Stimulated activated CD4-positive, alpha-beta T cell treated with anti-CD3 and anti-CD28 coated beads, Interleukin-15, amount 100 ng/mL, for 1 hour (primary cell): ENCODE measurements at regions not wholly inside any gene's neighbourhood (a gene's known extent, or its start where the extent isn't known, plus 50 kb on each side); places are given as distances from the start of the nearest gene placed in this dataset.

ENCODE experiments used
- DNase-seq, 2 donors: peaks; one replicate each; pipeline ENCODE4 v3.0.0-alpha.2; 2020; ENCODE audit warnings: low read depth in 1 of 2, low spot score in 1 of 2

- no peak for DNase-seq
These were observed 1069.5 kb downstream of the DIAPH3 start for GRCh38 chr13:59094181-59094580.

DNA sequence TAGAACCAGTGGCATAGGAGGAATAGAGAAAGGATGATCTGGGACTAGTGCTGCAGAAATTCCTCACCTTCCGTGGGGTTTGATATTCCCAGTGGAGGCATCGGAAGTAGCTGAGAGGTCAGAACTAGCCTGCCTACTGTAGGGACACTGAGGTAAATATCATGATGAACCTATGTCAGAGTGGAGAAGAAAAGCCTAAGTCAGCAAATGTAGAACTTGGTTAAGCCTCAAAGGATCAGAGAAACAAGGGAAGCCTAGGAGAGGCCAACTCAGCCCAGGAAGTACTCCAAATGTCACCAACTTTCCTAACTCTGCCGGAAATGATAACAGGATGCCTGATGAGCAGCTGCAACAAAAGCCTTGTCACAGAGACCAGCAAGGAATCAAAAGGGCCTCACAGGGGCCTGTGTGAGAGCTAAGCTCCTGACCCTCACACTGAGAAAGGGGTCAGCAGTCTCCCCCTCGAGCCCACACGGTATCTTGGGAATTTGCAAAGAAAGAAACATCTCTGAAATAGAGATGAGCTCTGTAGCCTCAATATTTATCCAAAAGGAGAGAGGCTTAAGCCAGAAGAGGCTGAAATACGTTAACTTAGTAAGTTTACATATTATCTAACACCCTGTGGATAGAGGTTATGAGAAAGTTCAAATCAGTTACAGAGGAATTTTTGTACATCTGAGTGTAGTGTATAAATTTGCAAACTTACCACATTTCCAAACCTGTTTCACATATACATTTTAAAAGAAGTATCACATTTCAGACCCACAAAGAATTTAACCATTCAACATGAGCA lies 1064.3 kb downstream of the DIAPH3 start:
- DNase-seq: no peak

DNA sequence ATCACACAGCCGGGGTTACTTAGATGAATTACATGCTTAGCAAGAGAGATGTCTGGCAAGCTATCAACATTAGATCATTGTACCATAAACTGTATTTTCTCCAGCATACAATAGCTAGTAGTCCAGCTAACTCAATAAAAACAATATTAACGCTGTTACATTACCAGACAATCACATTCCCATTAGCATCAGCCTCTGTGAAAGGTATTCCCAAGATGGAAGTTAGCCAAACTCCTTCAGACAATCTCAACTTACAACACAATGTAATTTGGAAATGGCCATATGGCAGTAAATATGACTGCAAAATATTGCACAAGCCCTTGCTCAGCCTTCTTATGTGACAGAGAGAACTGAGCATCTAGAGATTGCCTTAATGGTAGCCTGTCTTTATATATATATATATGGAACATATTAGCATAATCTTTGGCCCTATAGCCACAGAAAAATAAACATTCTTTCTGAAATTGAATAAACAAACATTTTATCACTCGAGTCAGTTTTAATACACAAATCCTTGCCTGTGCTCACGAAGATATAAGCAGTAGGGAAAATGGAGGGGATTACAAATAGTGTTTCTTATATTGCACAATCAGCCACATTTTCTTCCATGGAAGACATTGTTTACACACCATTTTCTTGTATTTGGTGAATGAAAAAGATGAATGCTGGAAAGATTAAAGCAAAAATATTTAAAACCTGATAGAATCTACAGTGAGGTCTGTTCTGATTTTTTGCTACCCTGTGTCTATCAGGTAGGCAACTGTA lies 1060.5 kb downstream of the DIAPH3 start:
- DNase-seq: no peak

GRCh38 chr13:59111751-59112171 lies 1052.0 kb downstream of the DIAPH3 start:
- no peak for DNase-seq

- no peak for DNase-seq
These were observed 1051.5 kb downstream of the DIAPH3 start for GRCh38 chr13:59112221-59112718.

DNA sequence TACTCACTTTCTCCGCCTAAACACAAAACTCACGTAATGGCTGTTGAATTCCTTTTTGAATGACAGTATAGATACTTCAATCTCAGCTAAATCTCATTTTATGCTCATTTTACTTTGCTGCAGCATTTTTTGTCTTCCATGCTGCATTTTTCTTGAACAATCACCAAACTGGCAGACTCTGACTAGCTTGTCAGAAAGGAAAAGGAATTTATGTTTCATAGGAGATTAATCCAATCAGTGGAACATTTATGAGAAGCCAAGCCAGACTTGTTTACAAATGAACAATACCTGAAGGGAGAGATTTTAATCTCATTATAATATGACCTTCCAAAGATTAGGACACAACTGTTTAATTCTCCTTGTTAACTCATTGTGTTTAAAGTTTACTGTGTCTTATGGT lies 1044.3 kb downstream of the DIAPH3 start:
- no peak for DNase-seq

GRCh38 chr13:59120297-59120843 lies 1043.4 kb downstream of the DIAPH3 start:
- DNase-seq: no peak

- DNase-seq: no peak
These were observed 1042.2 kb downstream of the DIAPH3 start for GRCh38 chr13:59121507-59121906.

DNA sequence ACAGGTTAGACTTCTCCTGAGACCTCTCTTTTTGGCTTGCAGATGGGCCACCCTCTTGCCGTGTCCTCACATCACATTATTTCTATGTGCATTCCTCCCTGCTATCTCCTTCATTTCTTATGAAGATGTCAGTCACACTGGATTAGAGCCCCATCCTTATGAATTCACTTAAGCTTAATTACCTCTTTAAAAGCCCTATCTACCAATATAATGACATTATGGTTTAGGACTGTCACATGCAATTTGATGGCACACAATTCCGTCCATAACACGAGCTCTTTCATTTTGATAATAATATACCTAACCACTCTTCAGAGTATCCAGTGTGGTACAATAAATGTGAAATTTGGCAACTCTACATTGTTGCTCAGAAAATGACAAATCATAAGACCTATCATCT lies 1037.3 kb downstream of the DIAPH3 start:
- DNase-seq: no peak

DNA sequence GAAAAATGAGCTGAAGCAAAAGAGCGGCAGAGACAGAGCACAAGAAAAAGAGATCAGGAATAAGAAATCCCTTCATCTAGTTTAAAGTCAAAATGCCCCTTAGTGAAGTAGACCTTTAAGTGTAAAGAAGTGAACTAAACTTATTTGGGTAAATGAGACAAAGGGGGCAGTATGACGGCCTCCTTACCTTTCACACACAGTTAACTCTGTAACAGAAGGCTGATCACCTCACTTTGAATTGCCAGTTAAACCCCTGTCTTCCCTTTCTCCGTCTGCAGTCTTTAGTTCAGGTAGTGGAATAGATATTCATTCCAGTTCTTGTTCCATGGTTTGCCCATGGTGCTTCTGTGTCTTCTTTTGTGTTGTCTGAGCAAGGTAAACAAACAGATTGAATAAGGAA lies 1029.8 kb downstream of the DIAPH3 start:
- DNase-seq: no peak

GRCh38 chr13:59144700-59145099 lies 1019.0 kb downstream of the DIAPH3 start:
- DNase-seq: no peak

DNA sequence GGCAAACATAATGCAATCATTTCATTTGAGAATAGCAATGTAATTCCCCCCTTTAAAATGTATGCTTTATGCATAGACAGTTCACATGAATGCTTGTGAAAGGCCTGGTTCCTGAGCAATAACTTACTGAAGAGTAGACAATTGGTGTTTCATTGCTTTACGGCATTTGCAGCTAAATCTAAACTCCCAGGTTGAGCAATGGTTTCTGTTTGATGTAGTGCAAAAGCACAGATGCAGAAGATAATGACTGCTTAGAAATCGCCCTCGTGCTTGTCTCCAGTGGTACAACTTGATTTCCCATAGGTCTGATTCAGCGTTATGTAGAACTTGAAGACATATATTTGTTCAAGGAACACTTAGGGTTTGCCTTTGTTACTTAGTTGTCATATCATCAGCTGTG lies 1018.3 kb downstream of the DIAPH3 start:
- no peak for DNase-seq

DNA sequence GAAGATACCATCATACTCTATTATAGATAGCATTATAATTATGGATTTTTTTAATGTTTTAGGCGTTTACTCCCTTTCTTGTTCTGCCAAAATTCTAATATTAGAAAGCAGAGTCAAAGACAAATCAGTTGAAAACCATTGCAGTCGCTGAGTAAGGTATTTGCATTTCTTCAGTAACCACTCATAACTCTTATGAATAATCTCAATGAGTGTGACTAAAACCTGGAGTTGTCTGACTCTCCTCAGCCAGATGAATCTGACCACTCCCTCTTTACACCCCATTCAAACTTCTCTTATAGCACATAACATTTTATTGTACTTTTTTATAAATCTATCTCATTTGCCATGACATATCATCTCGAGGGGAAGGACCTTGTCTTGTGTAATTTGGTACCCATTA lies 1006.5 kb downstream of the DIAPH3 start:
- no peak for DNase-seq

DNA sequence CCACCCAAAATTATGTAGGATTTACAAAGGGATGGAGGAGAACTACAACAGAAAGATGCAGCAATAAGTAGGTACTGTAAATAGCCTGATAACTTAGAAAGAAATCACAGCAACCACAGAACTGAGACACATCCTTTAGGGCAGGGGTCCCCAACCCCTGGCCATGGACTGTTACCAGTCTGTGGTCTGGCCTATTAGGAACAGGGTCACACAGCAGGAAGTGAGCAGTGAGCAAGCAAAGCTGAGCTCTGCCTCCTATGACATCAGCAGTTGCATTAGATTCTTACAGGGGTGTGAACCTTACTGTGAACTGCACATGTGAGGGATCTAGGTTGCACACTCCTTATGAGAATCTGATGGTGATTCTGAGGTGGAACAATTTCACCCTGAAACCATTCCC lies 997.6 kb downstream of the DIAPH3 start:
- DNase-seq: no peak

GRCh38 chr13:59172076-59172475 lies 991.7 kb downstream of the DIAPH3 start:
- DNase-seq: no peak

GRCh38 chr13:59176775-59177174 lies 987.0 kb downstream of the DIAPH3 start:
- no peak for DNase-seq

DNA sequence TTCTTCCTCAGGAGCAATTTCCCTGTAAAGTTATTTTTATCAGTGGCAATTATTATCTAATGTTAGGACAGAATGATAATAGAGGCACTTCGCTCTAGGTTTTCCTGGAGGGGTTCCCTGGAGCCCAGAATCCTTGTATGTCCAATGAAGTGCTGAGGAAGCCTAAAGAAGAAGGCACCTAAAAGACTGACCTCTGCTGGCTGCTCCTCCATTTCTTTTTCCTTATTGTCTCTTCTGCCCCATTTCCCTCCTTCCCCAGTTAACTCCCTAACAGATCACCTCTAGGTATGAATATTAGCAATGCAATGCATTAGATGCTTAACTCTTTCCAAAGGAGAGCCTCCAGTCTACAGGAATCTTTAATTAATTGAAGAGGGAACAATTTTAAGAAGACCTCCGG lies 985.4 kb downstream of the DIAPH3 start:
- no peak for DNase-seq

DNA sequence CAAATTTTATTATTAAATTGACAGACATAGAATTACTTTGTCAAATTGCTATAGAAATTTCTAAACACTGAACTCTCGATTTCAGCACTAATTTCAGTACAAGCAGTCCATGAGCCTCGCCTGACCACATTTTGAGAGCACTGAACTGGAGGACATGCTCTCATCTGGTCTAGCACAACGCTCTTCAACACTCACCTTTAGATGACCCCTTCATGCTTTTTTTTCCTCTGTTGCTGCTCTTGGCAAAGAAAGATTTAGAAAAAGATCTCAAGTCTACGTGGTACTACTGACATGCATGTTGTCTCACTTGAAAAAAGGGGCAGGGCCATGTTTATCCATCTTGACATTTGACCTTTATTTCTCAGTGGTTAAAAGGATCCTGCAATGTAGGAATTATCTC lies 981.5 kb downstream of the DIAPH3 start:
- DNase-seq: no peak

GRCh38 chr13:59197397-59197796 lies 966.3 kb downstream of the DIAPH3 start:
- no peak for DNase-seq

GRCh38 chr13:59201841-59202240 lies 961.9 kb downstream of the DIAPH3 start:
- no peak for DNase-seq

DNA sequence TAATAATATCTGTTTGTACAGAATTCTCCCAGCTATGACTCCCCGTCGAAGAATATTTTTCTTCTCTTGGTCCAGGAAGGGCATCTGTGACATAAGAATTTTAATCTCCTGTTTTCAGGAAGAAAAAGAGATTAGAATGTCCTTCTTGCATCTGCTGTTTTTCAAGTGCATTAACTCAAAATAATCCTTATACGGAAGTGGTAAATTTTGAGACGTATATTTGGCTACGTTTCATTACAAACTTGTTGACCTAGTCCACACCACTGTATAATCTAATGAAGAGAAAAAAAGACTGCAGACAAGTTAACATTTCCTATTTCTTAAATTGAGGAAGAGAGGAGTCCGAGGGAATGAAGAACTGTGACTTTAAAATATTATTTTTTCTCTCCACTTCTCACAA lies 959.9 kb downstream of the DIAPH3 start:
- no peak for DNase-seq

DNA sequence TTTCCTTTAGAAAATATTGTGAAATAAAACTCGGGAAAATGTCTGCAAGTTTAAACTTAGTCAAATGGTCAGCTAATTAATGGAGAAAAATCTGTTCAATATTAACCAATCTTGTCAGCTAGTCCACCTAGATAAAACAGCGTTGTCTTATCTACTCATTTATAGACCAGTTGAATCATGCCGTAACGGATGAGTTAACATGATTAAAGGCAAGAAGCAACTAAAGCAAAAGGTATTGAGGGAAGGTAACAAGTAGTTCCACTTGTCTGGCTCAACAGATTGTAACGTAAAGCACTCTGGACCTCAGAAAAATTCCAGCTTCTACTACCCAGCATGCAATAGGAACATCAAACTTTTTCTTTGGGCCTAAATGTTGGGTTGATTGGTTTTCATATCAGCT lies 958.2 kb downstream of the DIAPH3 start:
- DNase-seq: no peak
